WERI-Rb-1 (cell line): ENCODE measurements at regions not wholly inside any gene's neighbourhood (a gene's known extent, or its start where the extent isn't known, plus 50 kb on each side); places are given as distances from the start of the nearest gene placed in this dataset.

Source experiments
- DNase-seq: peaks from one replicate; pipeline ENCODE4 v3.0.0-alpha.2; 2020
- H3K27ac ChIP-seq: fragments of 250-450 bp; sonication (Bioruptor Pico); 2 replicates; pipeline ENCODE4 v1.5.1; 2020; ENCODE audit warnings: mild to moderate bottlenecking, moderate library complexity
- H3K27me3 ChIP-seq: fragments of 250-450 bp; sonication (Bioruptor Pico); 2 replicates; pipeline ENCODE4 v1.5.1; 2021; ENCODE audit warnings: mild to moderate bottlenecking, low read depth, moderate library complexity; ENCODE audit not compliant: insufficient read depth, severe bottlenecking
- H3K36me3 ChIP-seq: fragments of 250-450 bp; sonication (Bioruptor Pico); 2 replicates; pipeline ENCODE4 v1.5.1; 2020; ENCODE audit warnings: mild to moderate bottlenecking, moderate library complexity
- H3K4me3 ChIP-seq: 2 replicates; pipeline ENCODE4 v1.5.1; 2011; ENCODE audit warnings: low read depth, mild to moderate bottlenecking, control low read depth, low read length
- H3K9me3 ChIP-seq: fragments of 250-450 bp; sonication (Bioruptor Pico); 2 replicates; pipeline ENCODE4 v1.5.1; 2021; ENCODE audit warnings: mild to moderate bottlenecking, moderate library complexity; ENCODE audit not compliant: severe bottlenecking
- TF ChIP-seq, protein P1 (sequence below): IDR thresholded peaks from 2 replicates; pipeline ENCODE4 v1.5.1; 2011; ENCODE audit warnings: low read depth, mild to moderate bottlenecking, control low read depth, inconsistent platforms, low read length

DNA sequence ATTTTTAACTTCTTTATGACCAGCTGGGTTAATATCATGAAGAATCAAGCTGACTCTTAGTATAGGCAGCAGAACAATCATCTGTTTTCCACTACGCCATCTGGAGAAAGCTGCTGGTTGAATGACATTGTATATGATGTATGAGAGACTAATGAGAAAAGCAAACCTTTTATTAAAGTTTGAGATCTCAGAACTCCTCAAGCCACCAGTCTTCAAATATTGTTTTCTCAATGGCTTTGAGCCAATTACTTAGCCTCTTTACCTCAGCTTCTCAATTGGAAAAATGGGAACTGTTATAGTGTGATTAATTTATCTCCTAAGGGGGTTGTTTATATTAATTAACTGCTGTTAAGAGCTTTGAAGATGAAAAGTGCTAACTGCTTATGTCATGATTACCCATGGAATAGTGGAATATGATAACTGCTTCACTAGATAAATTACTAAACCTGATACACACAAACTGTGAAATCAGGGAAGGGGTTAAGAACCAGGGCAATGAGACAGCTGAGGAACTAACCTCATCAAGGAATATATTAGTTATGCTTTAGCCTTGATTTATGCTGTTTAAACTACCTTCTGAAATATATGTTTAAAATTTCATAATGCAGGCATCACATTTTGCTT, 330.1 kb downstream of the SOX2 start:
- DNase-seq = no peak

GRCh38 chr3:182045736-182046135, 334.0 kb downstream of the SOX2 start:
- no peak for DNase-seq
- TF ChIP-seq, protein P1, sequence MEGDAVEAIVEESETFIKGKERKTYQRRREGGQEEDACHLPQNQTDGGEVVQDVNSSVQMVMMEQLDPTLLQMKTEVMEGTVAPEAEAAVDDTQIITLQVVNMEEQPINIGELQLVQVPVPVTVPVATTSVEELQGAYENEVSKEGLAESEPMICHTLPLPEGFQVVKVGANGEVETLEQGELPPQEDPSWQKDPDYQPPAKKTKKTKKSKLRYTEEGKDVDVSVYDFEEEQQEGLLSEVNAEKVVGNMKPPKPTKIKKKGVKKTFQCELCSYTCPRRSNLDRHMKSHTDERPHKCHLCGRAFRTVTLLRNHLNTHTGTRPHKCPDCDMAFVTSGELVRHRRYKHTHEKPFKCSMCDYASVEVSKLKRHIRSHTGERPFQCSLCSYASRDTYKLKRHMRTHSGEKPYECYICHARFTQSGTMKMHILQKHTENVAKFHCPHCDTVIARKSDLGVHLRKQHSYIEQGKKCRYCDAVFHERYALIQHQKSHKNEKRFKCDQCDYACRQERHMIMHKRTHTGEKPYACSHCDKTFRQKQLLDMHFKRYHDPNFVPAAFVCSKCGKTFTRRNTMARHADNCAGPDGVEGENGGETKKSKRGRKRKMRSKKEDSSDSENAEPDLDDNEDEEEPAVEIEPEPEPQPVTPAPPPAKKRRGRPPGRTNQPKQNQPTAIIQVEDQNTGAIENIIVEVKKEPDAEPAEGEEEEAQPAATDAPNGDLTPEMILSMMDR = no peak
- Histone ChIP-seq H3K9me3 (peaks cover 3% of the 10 kb centered on the region), H3K27me3 (peaks cover 18% of the 10 kb centered on the region), H3K27ac (no peak overlapping the region), H3K36me3 (no peaks in the 10 kb centered on the region), H3K4me3 (no peak overlapping the region)

More for the DNA sequence above, 330.1 kb downstream of the SOX2 start:
- Histone ChIP-seq H3K4me3 (no peak overlapping the region), H3K36me3 (no peaks in the 10 kb centered on the region), H3K9me3 (peaks cover 3% of the 10 kb centered on the region), H3K27me3 (peaks cover 16% of the 10 kb centered on the region), H3K27ac (no peak overlapping the region)
- TF ChIP-seq, protein P1 = no peak

GRCh38 chr3:182046166-182046764, 334.5 kb downstream of the SOX2 start:
- Histone ChIP-seq H3K27ac (no peak overlapping the region), H3K36me3 (no peaks in the 10 kb centered on the region), H3K27me3 (peaks cover 23% of the 10 kb centered on the region), H3K4me3 (no peak overlapping the region), H3K9me3 (peaks cover 3% of the 10 kb centered on the region)
- no peak for DNase-seq
- TF ChIP-seq, protein P1 = no peak

DNA sequence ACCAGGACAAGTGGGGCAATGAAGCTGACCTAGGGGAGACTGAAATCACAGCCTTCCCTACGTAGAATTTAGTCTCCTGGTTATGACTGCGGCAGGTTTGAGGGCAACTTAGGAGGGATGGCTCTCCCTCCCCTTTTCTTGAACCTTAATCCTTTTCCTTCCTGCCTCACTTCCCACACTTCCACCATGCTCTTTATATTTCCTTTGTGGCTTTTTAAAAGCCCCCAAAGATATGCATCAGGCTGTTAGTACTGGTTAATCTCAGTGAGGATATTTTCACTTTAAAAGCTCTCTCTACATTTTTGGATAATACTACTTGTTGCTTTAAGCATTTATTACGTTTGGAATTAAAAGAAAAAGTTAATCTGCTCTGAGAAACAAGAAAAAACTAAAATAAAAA, 339.2 kb downstream of the SOX2 start:
- DNase-seq = no peak
- Histone ChIP-seq H3K36me3 (no peaks in the 10 kb centered on the region), H3K27ac (no peak overlapping the region), H3K9me3 (no peaks in the 10 kb centered on the region), H3K4me3 (no peak overlapping the region), H3K27me3 (peaks cover 44% of the 10 kb centered on the region)
- TF ChIP-seq, protein P1 = no peak

DNA sequence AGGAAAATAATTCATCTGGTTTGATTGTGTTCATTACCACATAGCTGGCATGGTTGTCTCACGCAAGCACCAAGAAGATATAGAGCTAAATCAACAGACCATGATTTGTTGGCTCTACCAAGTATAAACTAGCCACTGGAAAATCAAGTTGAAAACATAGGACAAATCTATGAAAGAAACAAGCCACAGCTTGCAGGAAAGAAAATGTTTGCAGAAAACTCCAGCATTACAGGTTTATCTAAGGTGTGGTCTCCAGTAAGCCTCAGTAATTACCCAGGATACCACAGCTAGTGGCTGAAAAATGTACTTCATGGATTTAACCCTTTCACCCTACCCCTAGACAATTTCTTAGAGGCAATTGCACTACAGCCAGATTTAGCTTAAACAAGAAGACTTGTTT, 340.6 kb downstream of the SOX2 start:
- TF ChIP-seq, protein P1 = no peak

More for the DNA sequence above, 340.6 kb downstream of the SOX2 start:
- Histone ChIP-seq H3K27ac (no peak overlapping the region), H3K36me3 (no peaks in the 10 kb centered on the region), H3K9me3 (no peaks in the 10 kb centered on the region), H3K4me3 (no peak overlapping the region), H3K27me3 (peaks cover 40% of the 10 kb centered on the region)
- DNase-seq = no peak
